ENCODE measurements at regions not wholly inside any gene's neighbourhood (a gene's known extent, or its start where the extent isn't known, plus 50 kb on each side); places are given as distances from the start of the nearest gene placed in this dataset.

GRCh38 chr1:232445361-232446106 lies 184.4 kb downstream of the SIPA1L2 start:
- BruUV-seq (replicated peaks): no TSS peak
- Histone ChIP-seq H3K9me3 (ENCODE audit: low read depth, low read length, poor library complexity, severe bottlenecking) (no peaks in the 10 kb centered on the region), H3K4me3 (ENCODE audit: low read depth, low read length, poor library complexity, severe bottlenecking) (no peak overlapping the region), H3K27ac (ENCODE audit: low read depth, low read length, poor library complexity, severe bottlenecking) (no peak overlapping the region), H3K36me3 (ENCODE audit: insufficient read depth, low read length, poor library complexity, severe bottlenecking) (no peaks in the 10 kb centered on the region), H3K27me3 (replicated peaks; ENCODE audit: insufficient read depth, low read depth, low read length, poor library complexity) (no peaks in the 10 kb centered on the region), H3K4me1 (ENCODE audit: insufficient read depth, low read length, poor library complexity, severe bottlenecking) (no peaks in the 10 kb centered on the region)
- TF ChIP-seq CTCF (conservative IDR thresholded peaks at IDR 0.05; ENCODE audit: low read depth, low read length): no peak
- TF ChIP-seq EZH2 (IDR thresholded peaks at IDR 0.05; ENCODE audit: borderline replicate concordance, low read depth, low read length, poor library complexity, severe bottlenecking): no peak
- intact Hi-C loops (cut with micrococcal nuclease; ENCODE audit: unreplicated experiment): no loop called here
- ChIA-PET CTCF (no interaction called here), POLR2A (ENCODE audit: low non-redundant PET) (no interaction called here)
- DNase-seq (ENCODE audit: low spot score): no peak

GRCh38 chr1:232443372-232443771 lies 186.6 kb downstream of the SIPA1L2 start:
- H3K27ac ChIP-seq (ENCODE audit: low read depth, low read length, poor library complexity, severe bottlenecking): no peak overlapping the region
- H3K4me1 ChIP-seq (ENCODE audit: insufficient read depth, low read length, poor library complexity, severe bottlenecking): peaks cover 2% of the 10 kb centered on the region
- no peaks in the 10 kb centered on the region for H3K9me3 ChIP-seq (ENCODE audit: low read depth, low read length, poor library complexity, severe bottlenecking)
- POLR2A ChIA-PET (ENCODE audit: low non-redundant PET): no interaction called here
- no peak for DNase-seq (ENCODE audit: low spot score)
- BruUV-seq (replicated peaks): no TSS peak
- TF ChIP-seq CTCF (conservative IDR thresholded peaks at IDR 0.05; ENCODE audit: low read depth, low read length): no peak
- TF ChIP-seq EZH2 (IDR thresholded peaks at IDR 0.05; ENCODE audit: borderline replicate concordance, low read depth, low read length, poor library complexity, severe bottlenecking): no peak
- no peaks in the 10 kb centered on the region for H3K36me3 ChIP-seq (ENCODE audit: insufficient read depth, low read length, poor library complexity, severe bottlenecking)
- no peak overlapping the region for H3K4me3 ChIP-seq (ENCODE audit: low read depth, low read length, poor library complexity, severe bottlenecking)
- H3K27me3 ChIP-seq (replicated peaks; ENCODE audit: insufficient read depth, low read depth, low read length, poor library complexity): no peaks in the 10 kb centered on the region
- CTCF ChIA-PET: no interaction called here
- intact Hi-C loops (cut with micrococcal nuclease; ENCODE audit: unreplicated experiment): no loop called here

DNA sequence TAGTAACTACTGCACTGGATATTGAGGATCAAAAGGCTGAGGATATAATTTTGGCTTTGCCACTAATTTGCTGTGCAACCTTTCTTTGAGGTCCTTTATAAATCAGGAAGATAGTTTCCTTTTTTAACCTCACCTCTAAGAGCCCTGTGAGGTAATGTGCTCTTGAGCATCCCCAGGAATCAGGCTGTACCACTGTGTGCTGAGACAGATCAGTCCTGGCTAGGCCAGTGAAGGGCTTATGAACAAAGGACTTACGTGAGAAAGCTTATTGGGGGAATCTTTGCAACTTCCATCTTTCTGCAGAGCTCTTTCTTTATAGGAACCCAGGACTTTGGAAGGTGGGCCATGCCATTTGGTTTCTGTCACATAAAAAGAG lies 188.9 kb downstream of the SIPA1L2 start:
- CTCF ChIA-PET: no interaction called here
- no peaks in the 10 kb centered on the region for H3K36me3 ChIP-seq (ENCODE audit: insufficient read depth, low read length, poor library complexity, severe bottlenecking)

More for the DNA sequence above, 188.9 kb downstream of the SIPA1L2 start:
- peaks cover 26% of the 10 kb centered on the region for H3K4me1 ChIP-seq (ENCODE audit: insufficient read depth, low read length, poor library complexity, severe bottlenecking)
- intact Hi-C loops (cut with micrococcal nuclease; ENCODE audit: unreplicated experiment): no loop called here
- TF ChIP-seq EZH2 (IDR thresholded peaks at IDR 0.05; ENCODE audit: borderline replicate concordance, low read depth, low read length, poor library complexity, severe bottlenecking) (no peak), CTCF (conservative IDR thresholded peaks at IDR 0.05; ENCODE audit: low read depth, low read length) (no peak)
- no peaks in the 10 kb centered on the region for H3K27me3 ChIP-seq (replicated peaks; ENCODE audit: insufficient read depth, low read depth, low read length, poor library complexity)
- H3K9me3 ChIP-seq (ENCODE audit: low read depth, low read length, poor library complexity, severe bottlenecking): no peaks in the 10 kb centered on the region
- POLR2A ChIA-PET (ENCODE audit: low non-redundant PET): no interaction called here
- no peak for DNase-seq (ENCODE audit: low spot score)
- no peak overlapping the region for H3K27ac ChIP-seq (ENCODE audit: low read depth, low read length, poor library complexity, severe bottlenecking)
- H3K4me3 ChIP-seq (ENCODE audit: low read depth, low read length, poor library complexity, severe bottlenecking): no peak overlapping the region
- no TSS peak for BruUV-seq (replicated peaks)
